HUES64 (cell line): ENCODE measurements at regions not wholly inside any gene's neighbourhood (a gene's known extent, or its start where the extent isn't known, plus 50 kb on each side); places are given as distances from the start of the nearest gene placed in this dataset.

Experiments
- H3K27ac ChIP-seq: 2 replicates; pipeline ENCODE4 v1.7.0; 2013; ENCODE audit warnings: low read depth, low read length, inconsistent platforms
- H3K27me3 ChIP-seq: 2 replicates; pipeline ENCODE4 v1.6.1; 2013; ENCODE audit warnings: mild to moderate bottlenecking, low read length; ENCODE audit not compliant: insufficient read depth
- H3K36me3 ChIP-seq: 2 replicates; pipeline ENCODE4 v1.6.1; 2013; ENCODE audit warnings: mild to moderate bottlenecking, low read length; ENCODE audit not compliant: insufficient read depth
- H3K4me1 ChIP-seq: 2 replicates; pipeline ENCODE4 v1.6.1; 2013; ENCODE audit warnings: mild to moderate bottlenecking, low read length, moderate library complexity; ENCODE audit not compliant: insufficient read depth
- H3K4me3 ChIP-seq: 2 replicates; pipeline ENCODE4 v1.5.1; 2013; ENCODE audit warnings: mild to moderate bottlenecking, low read length, moderate library complexity
- H3K9ac ChIP-seq: 2 replicates; pipeline ENCODE4 v1.6.1; 2013; ENCODE audit warnings: mild to moderate bottlenecking, low read depth, low read length
- H3K9me3 ChIP-seq: 2 replicates; pipeline ENCODE4 v1.6.1; 2013; ENCODE audit warnings: low read depth, low read length; ENCODE audit not compliant: insufficient read depth
- WGBS: fragments of 150-250, 120-280 bp; methylation state at CpG from one replicate; pipeline ENCODE4 v1.1.7; 2013; ENCODE audit warnings: missing lambda C conversion rate; 5-methylcytosine and 5-hydroxymethylcytosine counted together

DNA sequence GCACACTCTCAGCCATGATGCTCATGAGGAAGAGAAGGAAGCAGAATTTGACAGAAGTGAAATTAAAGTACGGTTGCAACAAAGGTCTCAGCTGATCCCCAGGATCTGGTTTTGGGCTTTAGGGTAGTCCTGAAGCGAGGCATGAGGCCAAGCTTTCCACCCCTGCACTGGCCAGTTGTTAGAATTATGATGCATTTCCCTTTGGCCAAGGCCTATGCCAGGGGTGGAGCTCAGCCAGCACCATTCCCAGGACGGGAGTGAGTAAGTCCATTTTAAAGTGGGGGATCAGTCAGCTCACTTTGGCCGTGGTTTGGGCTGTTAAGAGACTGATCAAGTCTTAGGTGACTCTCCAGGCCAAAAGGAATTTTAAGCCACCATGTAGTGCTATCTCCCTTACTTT lies 314.5 kb upstream of the MMADHC start:
- no peaks in the 10 kb centered on the region for H3K27me3 ChIP-seq
- H3K9me3 ChIP-seq = no peaks in the 10 kb centered on the region
- H3K9ac ChIP-seq = no peak overlapping the region
- 96% methylated on average over 4 of the region's 4 CpGs for WGBS
- H3K36me3 ChIP-seq = no peaks in the 10 kb centered on the region
- H3K4me3 ChIP-seq = no peak overlapping the region
- H3K27ac ChIP-seq = no peak overlapping the region
- peaks cover 9% of the 10 kb centered on the region for H3K4me1 ChIP-seq

DNA sequence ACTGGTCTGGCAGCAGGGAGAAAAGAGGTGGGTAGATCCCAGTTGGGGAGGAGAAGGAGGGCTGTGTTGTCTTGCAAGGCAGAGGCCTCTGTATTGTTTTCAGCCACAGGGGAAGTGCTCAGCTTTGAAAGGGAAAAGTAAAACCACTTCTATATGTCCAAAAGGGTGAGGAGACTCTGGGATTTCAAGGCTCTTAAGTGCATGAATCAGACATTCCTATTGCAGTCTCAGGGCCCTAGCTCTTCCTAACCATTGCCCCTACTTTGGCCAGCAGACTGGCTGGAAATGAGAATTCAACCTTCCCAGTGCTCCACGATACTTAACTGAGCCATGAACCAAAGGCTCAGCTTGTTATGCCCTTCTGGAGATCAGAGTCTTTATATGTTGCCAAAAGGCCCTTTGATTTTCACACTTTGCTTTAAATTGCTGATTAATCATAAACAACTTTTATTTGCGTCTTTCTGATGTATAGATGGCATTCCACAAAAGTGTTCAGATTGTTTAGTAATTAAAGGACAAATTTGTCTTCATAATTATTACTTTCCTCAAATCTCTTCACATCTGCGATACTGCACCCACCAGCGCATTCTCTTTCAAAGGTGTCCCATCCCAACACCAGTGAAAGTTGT lies 313.8 kb upstream of the MMADHC start:
- Histone ChIP-seq H3K9me3 (no peaks in the 10 kb centered on the region), H3K9ac (no peak overlapping the region)
- 94% methylated on average over 3 of the region's 4 CpGs for WGBS

DNA sequence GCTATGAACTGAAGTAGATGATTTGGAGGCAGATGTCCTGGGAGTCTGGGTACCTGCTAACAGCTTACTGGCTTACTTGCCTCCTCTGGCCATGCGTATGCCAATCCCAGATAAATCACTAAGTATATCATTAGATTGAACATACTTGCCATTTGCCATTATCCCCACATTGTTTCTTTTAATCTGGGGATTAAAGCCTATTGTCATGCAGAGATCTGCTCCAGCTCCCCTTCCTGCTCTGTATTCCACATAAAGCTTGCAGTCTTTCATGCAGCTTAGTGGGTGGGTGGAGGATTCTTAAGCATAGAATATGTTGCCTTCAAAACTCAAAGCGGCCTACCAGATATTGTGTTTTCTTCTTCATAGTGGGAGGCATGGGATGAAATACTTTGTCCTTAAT lies 311.8 kb upstream of the MMADHC start:
- WGBS = 84% methylated on average over 2 of the region's 2 CpGs
- no peak overlapping the region for H3K9ac ChIP-seq
- H3K4me1 ChIP-seq = peaks cover 8% of the 10 kb centered on the region
- no peaks in the 10 kb centered on the region for H3K27me3 ChIP-seq
- H3K36me3 ChIP-seq = no peaks in the 10 kb centered on the region
- no peak overlapping the region for H3K4me3 ChIP-seq
- no peak overlapping the region for H3K27ac ChIP-seq
- H3K9me3 ChIP-seq = no peaks in the 10 kb centered on the region

More for the DNA sequence above, 313.8 kb upstream of the MMADHC start:
- H3K27ac ChIP-seq = no peak overlapping the region
- H3K4me3 ChIP-seq = no peak overlapping the region
- peaks cover 8% of the 10 kb centered on the region for H3K4me1 ChIP-seq
- no peaks in the 10 kb centered on the region for H3K27me3 ChIP-seq
- no peaks in the 10 kb centered on the region for H3K36me3 ChIP-seq

DNA sequence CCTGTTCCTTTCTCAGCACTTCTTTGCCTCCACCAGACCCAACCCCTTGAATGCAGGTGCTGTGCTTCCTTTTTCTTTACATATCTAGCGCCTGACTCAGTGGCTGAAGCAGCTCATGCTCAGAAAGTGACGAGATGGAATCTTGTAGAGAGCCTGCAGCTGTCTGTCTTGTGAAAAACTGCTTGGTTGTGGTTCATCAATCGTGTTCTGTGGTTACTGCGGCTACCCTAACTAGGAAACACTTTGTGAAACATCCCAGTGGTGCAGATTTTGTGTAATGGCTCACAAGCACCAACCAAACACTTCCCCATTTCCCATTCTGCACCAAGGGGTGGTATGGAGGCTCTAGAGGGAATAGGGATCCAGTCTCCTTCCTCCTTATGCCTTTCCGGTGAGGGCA lies 307.2 kb upstream of the MMADHC start:
- WGBS = 94% methylated on average over 5 of the region's 5 CpGs
- H3K9ac ChIP-seq = no peak overlapping the region
- no peaks in the 10 kb centered on the region for H3K36me3 ChIP-seq
- no peak overlapping the region for H3K27ac ChIP-seq
- H3K4me1 ChIP-seq = peaks cover 7% of the 10 kb centered on the region
- no peaks in the 10 kb centered on the region for H3K27me3 ChIP-seq
- H3K9me3 ChIP-seq = no peaks in the 10 kb centered on the region
- no peak overlapping the region for H3K4me3 ChIP-seq

DNA sequence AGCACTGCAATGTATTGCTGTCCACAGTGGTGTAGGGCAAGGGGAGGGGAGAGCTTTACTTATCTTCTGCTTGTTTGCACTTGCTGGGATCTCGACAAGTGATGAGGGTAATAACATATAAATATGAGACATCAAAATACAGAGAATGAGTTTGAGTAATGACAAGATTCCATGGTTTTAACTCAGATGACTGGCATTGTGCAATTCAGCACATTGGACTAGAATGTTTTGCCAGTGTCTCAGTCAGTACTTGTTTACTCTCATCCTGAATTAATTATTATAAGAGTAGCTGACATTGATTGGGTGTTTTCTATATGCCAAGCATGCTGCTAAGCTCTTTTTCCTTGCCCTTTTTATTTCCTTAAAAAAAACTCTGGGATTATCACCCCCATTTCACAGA lies 306.7 kb upstream of the MMADHC start:
- 0 out of 2 replicates have a peak, but pooled peaks cover 1% of the 10 kb centered on the region for H3K4me1 ChIP-seq
- no peak overlapping the region for H3K27ac ChIP-seq
- no peaks in the 10 kb centered on the region for H3K9me3 ChIP-seq
- no peaks in the 10 kb centered on the region for H3K36me3 ChIP-seq
- H3K4me3 ChIP-seq = no peak overlapping the region
- no CpG with 5 or more reads among the region's 1 CpG for WGBS
- no peak overlapping the region for H3K9ac ChIP-seq
- H3K27me3 ChIP-seq = no peaks in the 10 kb centered on the region

DNA sequence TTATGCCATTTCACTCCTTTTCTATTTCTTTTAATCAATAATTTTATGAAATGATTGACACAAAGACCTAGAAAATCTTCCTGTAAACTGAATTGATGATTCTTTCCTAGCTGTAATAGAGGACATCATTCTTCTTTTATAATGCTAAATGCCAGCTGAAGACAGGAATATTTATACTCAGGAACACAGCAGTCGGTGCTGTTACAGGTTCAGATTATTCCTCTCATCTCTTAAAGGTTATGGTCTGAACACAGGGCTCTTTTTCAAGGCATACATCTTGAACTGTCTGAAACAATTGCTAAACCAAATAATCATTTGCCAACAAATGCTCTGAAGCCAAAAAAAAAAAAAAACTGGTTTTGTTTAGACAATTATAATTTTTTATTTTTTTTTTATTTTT lies 305.0 kb upstream of the MMADHC start:
- Histone ChIP-seq H3K27me3 (no peaks in the 10 kb centered on the region), H3K9ac (no peak overlapping the region), H3K9me3 (no peaks in the 10 kb centered on the region), H3K36me3 (no peaks in the 10 kb centered on the region), H3K4me1 (no peaks in the 10 kb centered on the region), H3K27ac (no peak overlapping the region), H3K4me3 (no peak overlapping the region)
- WGBS = 94% methylated on average over 1 of the region's 1 CpG

DNA sequence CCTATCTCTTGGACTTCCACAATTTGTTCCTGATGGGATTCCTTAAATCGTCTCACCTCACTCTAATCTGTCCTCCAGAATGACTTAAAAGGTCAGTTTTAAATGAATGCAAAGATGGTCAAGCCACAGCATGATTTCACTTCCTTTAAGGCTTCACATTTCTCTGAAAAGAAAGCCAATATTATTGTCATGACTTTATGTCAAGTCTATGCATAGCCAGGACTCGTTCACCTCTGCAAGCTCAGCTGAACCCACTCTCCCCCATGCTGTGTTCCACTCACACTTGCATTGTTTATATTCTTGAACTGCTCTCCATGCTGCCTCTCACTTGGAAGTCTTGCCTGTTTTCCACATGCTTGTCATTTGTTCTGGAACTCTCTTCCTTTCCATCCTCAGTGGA lies 298.4 kb upstream of the MMADHC start:
- Histone ChIP-seq H3K9ac (no peak overlapping the region), H3K27me3 (no peaks in the 10 kb centered on the region), H3K9me3 (no peaks in the 10 kb centered on the region), H3K4me3 (no peak overlapping the region), H3K4me1 (no peaks in the 10 kb centered on the region), H3K36me3 (no peaks in the 10 kb centered on the region), H3K27ac (no peak overlapping the region)
- 81% methylated on average over 2 of the region's 2 CpGs for WGBS

DNA sequence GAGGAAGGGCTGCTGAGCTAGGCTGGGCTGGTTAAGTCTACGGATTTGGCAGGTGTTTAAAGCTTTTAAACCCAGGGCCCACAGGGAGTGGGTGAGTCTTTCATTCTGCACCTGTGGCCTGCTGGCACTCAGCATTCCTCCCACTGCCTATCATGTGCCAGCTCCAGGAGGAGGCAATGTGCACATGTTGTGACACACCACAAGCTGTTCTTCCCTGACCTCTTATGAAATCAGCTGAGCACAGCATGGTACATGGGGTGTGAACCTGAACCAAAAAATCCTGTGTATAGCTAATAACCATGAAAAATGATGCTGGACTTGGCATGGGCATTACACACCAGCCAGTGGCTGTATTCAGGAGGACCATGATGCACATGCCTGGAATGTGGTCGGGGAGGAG lies 297.9 kb upstream of the MMADHC start:
- no peaks in the 10 kb centered on the region for H3K27me3 ChIP-seq
- no peaks in the 10 kb centered on the region for H3K36me3 ChIP-seq
- WGBS = 96% methylated on average over 2 of the region's 2 CpGs

DNA sequence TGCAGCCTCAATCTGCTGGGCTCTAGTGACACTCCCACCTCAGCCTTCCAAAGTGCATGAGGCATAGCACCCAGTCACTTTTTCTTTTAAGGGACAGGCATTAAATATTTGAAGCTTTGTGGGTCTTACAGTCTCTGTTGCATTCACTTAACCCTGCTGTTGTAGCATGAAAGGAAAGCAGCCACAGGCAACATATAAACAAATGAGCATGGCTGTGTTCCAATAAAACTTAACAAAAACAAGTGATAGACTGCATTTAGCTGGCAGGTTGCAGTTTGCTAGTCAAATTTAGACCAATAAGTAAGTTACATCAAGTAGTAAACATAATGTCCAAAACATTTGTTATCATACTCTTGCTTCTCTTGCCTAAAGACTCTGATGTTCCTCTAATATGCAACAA lies 297.3 kb upstream of the MMADHC start:
- Histone ChIP-seq H3K4me3 (no peak overlapping the region), H3K9me3 (no peaks in the 10 kb centered on the region), H3K27ac (no peak overlapping the region), H3K36me3 (no peaks in the 10 kb centered on the region), H3K4me1 (no peaks in the 10 kb centered on the region), H3K9ac (no peak overlapping the region), H3K27me3 (no peaks in the 10 kb centered on the region)

More for the DNA sequence above, 297.9 kb upstream of the MMADHC start:
- no peak overlapping the region for H3K27ac ChIP-seq
- no peaks in the 10 kb centered on the region for H3K4me1 ChIP-seq
- H3K9me3 ChIP-seq = no peaks in the 10 kb centered on the region
- H3K9ac ChIP-seq = no peak overlapping the region
- no peak overlapping the region for H3K4me3 ChIP-seq

DNA sequence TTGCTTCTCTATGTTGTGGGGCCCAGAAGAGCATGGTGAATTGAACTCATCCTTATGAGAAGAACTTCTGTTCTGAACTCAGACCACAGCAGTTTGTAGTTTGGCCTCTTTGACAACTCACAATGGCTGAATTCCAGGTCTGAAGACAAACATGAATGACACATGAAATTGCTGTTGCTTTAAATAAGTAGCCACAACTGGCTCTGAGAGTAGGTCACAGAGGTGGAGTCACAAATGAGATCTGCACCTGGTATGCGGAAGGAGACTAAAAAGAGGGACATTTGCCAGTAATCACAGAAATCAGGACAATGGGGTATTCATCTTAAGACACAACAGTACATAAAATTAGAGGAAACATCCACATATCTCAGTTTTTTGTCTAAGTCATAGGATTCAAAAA lies 290.3 kb upstream of the MMADHC start:
- Histone ChIP-seq H3K36me3 (no peaks in the 10 kb centered on the region), H3K27ac (no peak overlapping the region), H3K4me1 (no peaks in the 10 kb centered on the region), H3K9ac (no peak overlapping the region), H3K9me3 (no peaks in the 10 kb centered on the region), H3K4me3 (no peak overlapping the region), H3K27me3 (no peaks in the 10 kb centered on the region)
- 96% methylated on average over 1 of the region's 1 CpG for WGBS

DNA sequence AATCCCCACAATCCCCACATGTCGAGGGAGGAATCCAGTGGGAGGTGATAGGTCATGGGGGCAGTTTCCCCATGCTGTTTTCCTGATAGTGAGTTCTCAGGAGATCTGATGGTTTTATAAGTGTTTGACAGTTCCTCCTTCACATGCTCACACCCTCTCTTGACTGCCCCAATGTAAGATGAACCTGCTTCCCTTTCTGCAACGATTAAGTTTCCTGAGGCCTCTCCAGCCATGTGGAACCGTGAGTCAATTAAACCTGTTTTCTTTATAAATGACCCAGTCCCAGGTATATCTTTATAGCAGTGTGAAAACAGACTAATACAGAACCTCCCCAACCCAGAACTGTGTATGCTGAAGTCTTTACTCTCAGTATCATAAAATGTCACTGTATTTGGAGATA lies 289.5 kb upstream of the MMADHC start:
- Histone ChIP-seq H3K9ac (no peak overlapping the region), H3K36me3 (no peaks in the 10 kb centered on the region), H3K4me3 (no peak overlapping the region), H3K27me3 (no peaks in the 10 kb centered on the region), H3K27ac (no peak overlapping the region), H3K4me1 (no peaks in the 10 kb centered on the region), H3K9me3 (no peaks in the 10 kb centered on the region)
- 92% methylated on average over 2 of the region's 3 CpGs for WGBS

DNA sequence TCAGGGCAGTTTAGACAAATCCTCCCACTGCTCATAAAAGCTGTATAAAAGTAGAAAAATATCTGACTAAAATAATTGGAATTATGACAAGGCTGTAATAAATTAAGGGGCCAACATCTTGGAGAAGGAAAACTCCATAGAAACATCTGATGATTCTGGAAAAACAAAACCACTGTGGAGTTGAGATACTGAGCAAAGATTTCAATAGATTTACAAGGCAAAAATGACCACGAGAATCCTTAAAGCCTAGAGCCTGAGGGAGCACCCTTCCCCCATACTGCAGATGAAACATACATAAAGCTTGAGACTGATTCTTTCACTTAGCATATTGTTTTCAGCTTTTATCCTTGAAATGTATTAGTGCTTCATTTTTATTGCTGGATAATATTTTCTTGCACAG lies 286.4 kb upstream of the MMADHC start:
- Histone ChIP-seq H3K27me3 (no peaks in the 10 kb centered on the region), H3K4me1 (no peaks in the 10 kb centered on the region; the same call in 1 of the 2 replicates), H3K4me3 (no peak overlapping the region), H3K9me3 (0 out of 2 replicates have a peak, but pooled peaks cover 3% of the 10 kb centered on the region), H3K9ac (no peak overlapping the region), H3K36me3 (no peaks in the 10 kb centered on the region), H3K27ac (no peak overlapping the region)
- 97% methylated on average over 1 of the region's 1 CpG for WGBS
